Right lobe of liver (tissue), 6 donors: ENCODE measurements at regions not wholly inside any gene's neighbourhood (a gene's known extent, or its start where the extent isn't known, plus 50 kb on each side); places are given as distances from the start of the nearest gene placed in this dataset.
"Not testable (repeated sequence)": the region's sequence is repeated elsewhere in the genome, so short reads cannot be mapped to it uniquely, and the experiment has no call there.

Experiments
- ATAC-seq, 4 donors: fragments of 200-7000 bp; cut with Tn5 transposase; one replicate each; pipeline ENCODE4 v1.9.1; 2020; ENCODE audit warnings: mild to moderate bottlenecking in 4 of 4, moderate library complexity in 4 of 4
- DNase-seq, 3 donors: peaks; one replicate each; pipeline ENCODE4 v3.0.0-alpha.2; 2020
- H3K27ac ChIP-seq, 3 donors: fragments of 200-600 bp; one replicate each; pipeline ENCODE4 v1.8.0; 2022
- H3K27me3 ChIP-seq, 2 donors: fragments of 200-600 bp; one replicate each; pipeline ENCODE4 v1.8.0; 2022
- H3K36me3 ChIP-seq, 4 donors: fragments of 200-600 bp; sonication (generic) in 1 of 4; one replicate each; pipeline versions ENCODE4 v1.5.1 to v1.8.0; 2017 to 2022; ENCODE audit warnings: control low read depth in 1 of 4
- H3K4me1 ChIP-seq, 4 donors: fragments of 200-600 bp; sonication (generic) in 1 of 4; one replicate each; pipeline versions ENCODE4 v1.5.1 to v1.8.0; 2017 to 2022; ENCODE audit warnings: control low read depth in 1 of 4
- H3K4me3 ChIP-seq, 3 donors: fragments of 200-600 bp; one replicate each; pipeline ENCODE4 v1.8.0; 2022
- H3K9me3 ChIP-seq, 4 donors: fragments of 200-600 bp; sonication (generic) in 1 of 4; one replicate each; pipeline versions ENCODE4 v1.5.1 to v1.8.0; 2017 to 2022; ENCODE audit warnings: control low read depth in 1 of 4
- CTCF ChIP-seq, 4 donors: fragments of 200-600 bp in 3 of 4; fragments of 450-650 bp in 1 of 4; IDR thresholded peaks; one replicate each; pipeline versions ENCODE4 v1.5.1 to v1.8.0; 2016 to 2022; ENCODE audit warnings: antibody characterized with exemption in 4 of 4, mild to moderate bottlenecking in 2 of 4
- POLR2A ChIP-seq: fragments of 450-650 bp; IDR thresholded peaks from one replicate; pipeline ENCODE4 v1.6.1; 2017; ENCODE audit warnings: antibody characterized with exemption, mild to moderate bottlenecking
- WGBS: methylation state at CpG from one replicate; pipeline ENCODE4 v1.1.6; 2018; ENCODE audit warnings: low coverage, low lambda C conversion rate; ENCODE audit not compliant: insufficient coverage; ENCODE audit errors: missing lambda C conversion rate; 5-methylcytosine and 5-hydroxymethylcytosine counted together
- intact Hi-C, 2 donors: fragments of 100-400 bp; cut with DNase I; formaldehyde crosslinking; loops; one replicate each; pipeline versions ENCODE4 v1.11.2 to v1.14.1; 2022
- donor health status: DM: no; HTN: yes; CAD: no.
- donor health status: DM: no; HTN: no; CAD: no.
- donor health status: DM: no; HTN: no; CAD: no.
- donor health status: DM: no; HTN: yes; CAD: no.
- donor health status: DM: no; HTN: yes; CAD: no.

DNA sequence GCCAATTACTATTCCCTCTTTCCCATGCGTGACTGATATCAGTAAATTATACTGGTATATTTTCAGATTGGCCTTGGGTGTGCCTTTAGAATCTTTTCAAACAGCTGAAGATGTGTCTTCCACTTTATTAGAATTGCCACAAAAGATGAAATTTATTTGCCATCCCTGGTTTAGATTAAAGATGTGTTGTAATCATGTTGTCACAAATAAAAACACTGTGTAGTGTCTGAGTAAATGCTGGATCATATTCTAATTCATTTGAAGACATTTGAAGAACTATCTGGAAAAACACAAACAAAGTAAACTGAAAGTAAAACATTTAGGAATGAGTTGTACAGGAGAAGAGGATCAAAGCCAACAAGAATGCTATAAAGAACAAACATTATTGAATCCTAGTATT lies 339.7 kb upstream of the COL8A1 start:
- no peaks in the 10 kb centered on the region for H3K27me3 ChIP-seq
- H3K27ac ChIP-seq: no peak overlapping the region
- no peaks in the 10 kb centered on the region for H3K36me3 ChIP-seq
- ATAC-seq (no peak), DNase-seq (no peak)
- TF ChIP-seq CTCF (IDR thresholded peaks at IDR 0.05): no peak
- TF ChIP-seq POLR2A: no peak
- intact Hi-C loops: no loop called here
- H3K4me1 ChIP-seq: no peaks in the 10 kb centered on the region
- H3K4me3 ChIP-seq: no peak overlapping the region
- no peaks in the 10 kb centered on the region for H3K9me3 ChIP-seq
- WGBS: 80% methylated on average over 1 of the region's 1 CpG

GRCh38 chr3:99295836-99296235 lies 342.6 kb upstream of the COL8A1 start:
- H3K27me3 ChIP-seq: no peaks in the 10 kb centered on the region
- intact Hi-C loops: no loop called here
- no peaks in the 10 kb centered on the region for H3K9me3 ChIP-seq
- no peak overlapping the region for H3K27ac ChIP-seq
- no peaks in the 10 kb centered on the region for H3K36me3 ChIP-seq
- DNase-seq (no peak), ATAC-seq (no peak)
- no peak overlapping the region for H3K4me3 ChIP-seq
- H3K4me1 ChIP-seq: no peaks in the 10 kb centered on the region
- WGBS: 62% methylated on average over 1 of the region's 1 CpG
- no peak for TF ChIP-seq CTCF (IDR thresholded peaks at IDR 0.05)
- TF ChIP-seq POLR2A: no peak

DNA sequence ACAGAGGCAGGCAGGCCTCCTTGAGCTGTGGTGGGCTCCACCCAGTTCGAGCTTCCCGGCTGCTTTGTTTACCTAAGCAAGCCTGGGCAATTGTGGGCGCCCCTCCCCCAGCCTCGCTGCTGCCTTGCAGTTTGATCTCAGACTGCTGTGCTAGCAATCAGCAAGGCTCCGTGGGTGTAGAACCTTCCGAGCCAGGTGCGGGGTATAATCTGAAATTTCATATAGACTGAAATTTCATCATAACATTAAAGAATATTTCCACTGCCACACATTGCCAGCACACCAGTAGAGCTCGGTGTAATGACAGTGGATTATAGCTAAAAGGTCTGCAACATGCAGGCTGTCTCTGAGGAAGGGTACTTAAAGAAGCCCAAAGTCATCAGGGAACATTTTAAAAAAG lies 344.3 kb upstream of the COL8A1 start:
- DNase-seq, ATAC-seq, H3K27me3 ChIP-seq, H3K4me1 ChIP-seq, H3K27ac ChIP-seq, H3K4me3 ChIP-seq, H3K9me3 ChIP-seq, intact Hi-C loops, H3K36me3 ChIP-seq: not testable (repeated sequence)
- WGBS: 11% methylated on average over 8 of the region's 8 CpGs

GRCh38 chr3:99287876-99288275 lies 350.5 kb upstream of the COL8A1 start:
- Histone ChIP-seq H3K36me3 (no peaks in the 10 kb centered on the region), H3K27ac (no peak overlapping the region), H3K9me3 (no peaks in the 10 kb centered on the region), H3K27me3 (no peaks in the 10 kb centered on the region), H3K4me1 (no peaks in the 10 kb centered on the region), H3K4me3 (no peak overlapping the region)
- ATAC-seq (no peak), DNase-seq (no peak)
- intact Hi-C loops: no loop called here
- 30% methylated on average over 2 of the region's 2 CpGs for WGBS
- TF ChIP-seq POLR2A (no peak), CTCF (IDR thresholded peaks at IDR 0.05) (no peak)

DNA sequence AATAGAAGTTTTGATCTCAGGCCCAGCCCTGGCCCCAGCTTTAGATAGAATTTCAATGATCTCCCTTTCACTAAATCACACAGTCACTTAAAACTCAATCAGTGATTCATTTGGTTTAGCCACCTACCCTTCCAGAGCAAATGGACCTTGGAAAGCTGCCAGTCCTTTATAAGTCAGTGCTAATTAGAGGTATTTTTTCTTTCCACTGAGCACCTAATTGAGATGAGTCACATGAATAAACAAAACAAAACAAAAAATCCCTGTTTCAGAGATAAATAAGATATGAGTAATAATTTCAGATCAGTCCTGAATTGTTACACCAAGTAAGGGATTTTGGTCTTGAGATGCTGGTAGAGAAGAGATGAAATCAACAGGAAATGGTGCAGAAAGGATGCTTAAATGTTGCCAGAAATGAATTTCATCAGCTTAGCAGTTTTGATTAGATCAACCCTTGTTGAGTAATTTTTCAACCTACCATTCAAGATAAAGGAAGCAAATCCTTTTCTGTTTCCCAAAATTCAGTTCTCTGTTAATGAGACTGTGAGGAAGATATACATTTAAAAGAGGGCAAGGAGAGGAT lies 352.0 kb upstream of the COL8A1 start:
- TF ChIP-seq CTCF (IDR thresholded peaks at IDR 0.05): no peak
- TF ChIP-seq POLR2A: no peak
- no peak overlapping the region for H3K27ac ChIP-seq
- no peaks in the 10 kb centered on the region for H3K27me3 ChIP-seq
- H3K4me1 ChIP-seq: no peaks in the 10 kb centered on the region
- intact Hi-C loops: no loop called here
- no peaks in the 10 kb centered on the region for H3K9me3 ChIP-seq
- no peak overlapping the region for H3K4me3 ChIP-seq
- no peak for DNase-seq
- no peak for ATAC-seq
- H3K36me3 ChIP-seq: no peaks in the 10 kb centered on the region
